ENCODE measurements at regions not wholly inside any gene's neighbourhood (a gene's known extent, or its start where the extent isn't known, plus 50 kb on each side); places are given as distances from the start of the nearest gene placed in this dataset.

DNA sequence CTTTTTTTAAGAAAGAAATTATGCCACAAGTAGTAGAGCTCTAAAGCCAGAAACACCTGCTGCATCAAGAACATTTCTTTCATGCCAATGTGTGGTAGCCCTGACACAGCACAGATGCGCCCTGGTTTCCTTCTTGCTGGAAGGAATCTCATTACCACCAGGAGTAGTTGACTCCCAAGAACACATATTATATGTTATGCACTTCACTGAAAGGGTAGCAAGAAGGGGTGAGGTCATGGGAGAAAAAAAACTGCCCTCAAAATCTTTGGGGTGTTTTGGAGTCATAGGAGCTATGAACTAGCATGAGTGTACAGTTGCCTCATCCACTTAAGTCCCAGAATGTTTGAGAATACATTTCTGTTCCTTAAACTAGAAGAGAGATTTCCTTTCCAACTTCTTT lies 185.8 kb upstream of the C1QTNF7 start:
- TF ChIP-seq, protein P1, sequence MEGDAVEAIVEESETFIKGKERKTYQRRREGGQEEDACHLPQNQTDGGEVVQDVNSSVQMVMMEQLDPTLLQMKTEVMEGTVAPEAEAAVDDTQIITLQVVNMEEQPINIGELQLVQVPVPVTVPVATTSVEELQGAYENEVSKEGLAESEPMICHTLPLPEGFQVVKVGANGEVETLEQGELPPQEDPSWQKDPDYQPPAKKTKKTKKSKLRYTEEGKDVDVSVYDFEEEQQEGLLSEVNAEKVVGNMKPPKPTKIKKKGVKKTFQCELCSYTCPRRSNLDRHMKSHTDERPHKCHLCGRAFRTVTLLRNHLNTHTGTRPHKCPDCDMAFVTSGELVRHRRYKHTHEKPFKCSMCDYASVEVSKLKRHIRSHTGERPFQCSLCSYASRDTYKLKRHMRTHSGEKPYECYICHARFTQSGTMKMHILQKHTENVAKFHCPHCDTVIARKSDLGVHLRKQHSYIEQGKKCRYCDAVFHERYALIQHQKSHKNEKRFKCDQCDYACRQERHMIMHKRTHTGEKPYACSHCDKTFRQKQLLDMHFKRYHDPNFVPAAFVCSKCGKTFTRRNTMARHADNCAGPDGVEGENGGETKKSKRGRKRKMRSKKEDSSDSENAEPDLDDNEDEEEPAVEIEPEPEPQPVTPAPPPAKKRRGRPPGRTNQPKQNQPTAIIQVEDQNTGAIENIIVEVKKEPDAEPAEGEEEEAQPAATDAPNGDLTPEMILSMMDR (IDR thresholded peaks at IDR 0.05): no peak
- TF ChIP-seq EP300 (IDR thresholded peaks at IDR 0.05) (no peak), POLR2AphosphoS5 (IDR thresholded peaks at IDR 0.05) (no peak)
